WTC11 (cell line): ENCODE measurements at regions not wholly inside any gene's neighbourhood (a gene's known extent, or its start where the extent isn't known, plus 50 kb on each side); places are given as distances from the start of the nearest gene placed in this dataset.

Source experiments
- ATAC-seq: fragments of 200-7000 bp; cut with Tn5 transposase; 2 replicates; pipeline ENCODE4 v1.10.0; 2021; ENCODE audit warnings: mild to moderate bottlenecking, moderate library complexity
- CTCF ChIA-PET: fragments of 300-600 bp; sonication (Branson Sonifier 250); formaldehyde crosslinking; loops from one replicate; lab custom pipeline; 2021; ENCODE audit warnings: antibody characterized with exemption; lab: Charles Lee
- POLR2A ChIA-PET: fragments of 350-600 bp; sonication (Branson Sonifier 250); formaldehyde crosslinking; loops from one replicate; lab custom pipeline; 2021; ENCODE audit warnings: antibody characterized with exemption; lab: Charles Lee
- DNase-seq: peaks from one replicate; pipeline ENCODE4 v3.0.0; 2021; ENCODE audit warnings: low spot score
- H3K27ac Mint-ChIP-seq: 2 replicates; pipeline ENCODE4 v1.8.0; 2021; ENCODE audit warnings: mixed read lengths
- H3K27me3 Mint-ChIP-seq: 2 replicates; pipeline ENCODE4 v1.8.0; 2021; ENCODE audit warnings: low read depth, mild to moderate bottlenecking, moderate library complexity, mixed read lengths
- H3K36me3 Mint-ChIP-seq: 2 replicates; pipeline ENCODE4 v1.8.0; 2021; ENCODE audit warnings: mixed read lengths
- H3K4me1 Mint-ChIP-seq: 2 replicates; pipeline ENCODE4 v1.8.0; 2022; ENCODE audit warnings: mixed read lengths
- H3K4me3 Mint-ChIP-seq: 2 replicates; pipeline ENCODE4 v1.8.0; 2021; ENCODE audit warnings: mild to moderate bottlenecking, moderate library complexity, mixed read lengths
- H3K9me3 Mint-ChIP-seq: 2 replicates; pipeline ENCODE4 v1.8.0; 2021; ENCODE audit warnings: mixed read lengths
- AFF4 ChIP-seq: sonication (generic); formaldehyde crosslinking; IDR thresholded peaks from 2 replicates; pipeline ENCODE4 v1.8.1; 2023; ENCODE audit warnings: mild to moderate bottlenecking, missing genetic modification reagents, borderline replicate concordance
- E2F1 ChIP-seq: sonication (generic); formaldehyde crosslinking; IDR thresholded peaks from 2 replicates; pipeline ENCODE4 v1.8.0; 2022; ENCODE audit warnings: mild to moderate bottlenecking, missing genetic modification reagents
- E2F4 ChIP-seq: sonication (generic); formaldehyde crosslinking; IDR thresholded peaks from 2 replicates; pipeline ENCODE4 v1.8.1; 2022; ENCODE audit warnings: low read depth, mild to moderate bottlenecking, moderate library complexity, missing genetic modification reagents, borderline replicate concordance
- EMX1 ChIP-seq: fragments of 250-450 bp; sonication (Bioruptor Pico); IDR thresholded peaks from 2 replicates; pipeline ENCODE4 v1.8.0; 2021; ENCODE audit warnings: mild to moderate bottlenecking
- ERG ChIP-seq: fragments of 250-450 bp; sonication (Bioruptor Pico); IDR thresholded peaks from 2 replicates; pipeline ENCODE4 v1.8.0; 2021; ENCODE audit warnings: mild to moderate bottlenecking
- FOXK1 ChIP-seq: sonication (generic); formaldehyde crosslinking; IDR thresholded peaks from 2 replicates; pipeline ENCODE4 v1.8.0; 2022; ENCODE audit warnings: mild to moderate bottlenecking, moderate library complexity, missing genetic modification reagents
- HMGA2 ChIP-seq: fragments of 250-450 bp; sonication (Bioruptor Pico); IDR thresholded peaks from 2 replicates; pipeline ENCODE4 v1.4.0; 2021; ENCODE audit warnings: mild to moderate bottlenecking, moderate library complexity
- IRF1 ChIP-seq: sonication (generic); formaldehyde crosslinking; IDR thresholded peaks from 2 replicates; pipeline ENCODE4 v1.8.0; 2023; ENCODE audit warnings: missing genetic modification reagents
- MLX ChIP-seq: sonication (generic); formaldehyde crosslinking; IDR thresholded peaks from 2 replicates; pipeline ENCODE4 v1.8.1; 2023; ENCODE audit warnings: mild to moderate bottlenecking, missing genetic modification reagents, moderate library complexity
- NFATC4 ChIP-seq: fragments of 250-450 bp; sonication (Bioruptor Pico); IDR thresholded peaks from 2 replicates; pipeline ENCODE4 v1.9.0; 2021; ENCODE audit warnings: mild to moderate bottlenecking
- NFYB ChIP-seq: sonication (generic); formaldehyde crosslinking; conservative IDR thresholded peaks from 2 replicates; pipeline ENCODE4 v1.8.0; 2022; ENCODE audit warnings: low read depth, missing genetic modification reagents
- NR1H2 ChIP-seq: sonication (generic); formaldehyde crosslinking; IDR thresholded peaks from 2 replicates; pipeline ENCODE4 v1.9.0; 2021; ENCODE audit warnings: mild to moderate bottlenecking, moderate library complexity, missing genetic modification reagents
- NR3C1 ChIP-seq: sonication (generic); formaldehyde crosslinking; conservative IDR thresholded peaks from 2 replicates; pipeline ENCODE4 v1.8.1; 2023; ENCODE audit warnings: low read depth, mild to moderate bottlenecking, missing genetic modification reagents
- PRDM15 ChIP-seq: sonication (generic); formaldehyde crosslinking; IDR thresholded peaks from 2 replicates; pipeline ENCODE4 v1.8.0; 2022; ENCODE audit warnings: missing genetic modification reagents
- RORB ChIP-seq: fragments of 250-450 bp; sonication (Bioruptor Pico); IDR thresholded peaks from 2 replicates; pipeline ENCODE4 v1.9.0; 2021; ENCODE audit warnings: mild to moderate bottlenecking
- SP1 ChIP-seq: sonication (generic); formaldehyde crosslinking; conservative IDR thresholded peaks from 2 replicates; pipeline ENCODE4 v1.8.1; 2022; ENCODE audit warnings: missing genetic modification reagents
- STAT6 ChIP-seq: sonication (generic); formaldehyde crosslinking; conservative IDR thresholded peaks from 2 replicates; pipeline ENCODE4 v1.8.1; 2023; ENCODE audit warnings: mild to moderate bottlenecking, low read depth, missing genetic modification reagents, moderate library complexity
- TCF7 ChIP-seq: sonication (generic); formaldehyde crosslinking; IDR thresholded peaks from 2 replicates; pipeline ENCODE4 v1.8.0; 2022; ENCODE audit warnings: mild to moderate bottlenecking, low read depth, missing genetic modification reagents, moderate library complexity
- TP53 ChIP-seq: sonication (generic); formaldehyde crosslinking; IDR thresholded peaks from 2 replicates; pipeline ENCODE4 v1.8.1; 2023; ENCODE audit warnings: mild to moderate bottlenecking, missing genetic modification reagents
- ZNF121 ChIP-seq: sonication (generic); formaldehyde crosslinking; IDR thresholded peaks from 2 replicates; pipeline ENCODE4 v1.8.0; 2023; ENCODE audit warnings: missing genetic modification reagents
- ZNF138 ChIP-seq: sonication (generic); formaldehyde crosslinking; conservative IDR thresholded peaks from 2 replicates; pipeline ENCODE4 v1.8.1; 2022; ENCODE audit warnings: mild to moderate bottlenecking, moderate library complexity, missing genetic modification reagents
- ZNF423 ChIP-seq: fragments of 250-450 bp; sonication (Bioruptor Pico); IDR thresholded peaks from 2 replicates; pipeline ENCODE4 v2.1.2; 2022; ENCODE audit warnings: mild to moderate bottlenecking, moderate library complexity

- TF ChIP-seq E2F1 (CRISPR knock-in tag) (no peak), TCF7 (no peak), NFYB (no peak), FOXK1 (CRISPR knock-in tag) (no peak), IRF1 (CRISPR knock-in tag) (no peak), ZNF121 (no peak)
Observed at GRCh38 chr4:19151684-19152083, 1100.0 kb upstream of the SLIT2 start (continued).

GRCh38 chr4:19146038-19146437, 1105.7 kb upstream of the SLIT2 start:
- no peaks in the 10 kb centered on the region for H3K36me3 Mint-ChIP-seq

More at GRCh38 chr4:19146038-19146437, 1105.7 kb upstream of the SLIT2 start:
- H3K4me3 Mint-ChIP-seq, result no peak overlapping the region
- no peak for TF ChIP-seq PRDM15 (CRISPR knock-in tag)
- TF ChIP-seq AFF4 (CRISPR knock-in tag), result no peak
- TF ChIP-seq TP53 (CRISPR knock-in tag), result no peak
- no peak for TF ChIP-seq MLX (CRISPR knock-in tag)
- no peak for TF ChIP-seq SP1
- no peak for TF ChIP-seq NFATC4 (CRISPR knock-in tag)
- TF ChIP-seq NR3C1 (CRISPR knock-in tag), result no peak
- no peak for TF ChIP-seq ZNF423
- no peak for TF ChIP-seq HMGA2 (CRISPR knock-in tag)
- TF ChIP-seq ERG (CRISPR knock-in tag), result no peak
- TF ChIP-seq NR1H2 (CRISPR knock-in tag), result no peak
- TF ChIP-seq E2F4 (CRISPR knock-in tag), result no peak
- TF ChIP-seq RORB, result no peak
- no peak for TF ChIP-seq EMX1 (CRISPR knock-in tag)
- no peak for TF ChIP-seq STAT6 (CRISPR knock-in tag)
- TF ChIP-seq ZNF138, result no peak
- ChIA-PET POLR2A (no interaction called here), CTCF (no interaction called here)
- peaks cover 8% of the 10 kb centered on the region for H3K4me1 Mint-ChIP-seq
- no peak for DNase-seq
- H3K9me3 Mint-ChIP-seq, result no peaks in the 10 kb centered on the region
- ATAC-seq, result no peak
- no peaks in the 10 kb centered on the region for H3K27me3 Mint-ChIP-seq
- H3K27ac Mint-ChIP-seq, result no peak overlapping the region
